HepG2 (cell line): ENCODE measurements at regions not wholly inside any gene's neighbourhood (a gene's known extent, or its start where the extent isn't known, plus 50 kb on each side); places are given as distances from the start of the nearest gene placed in this dataset.

Experiments
- ATAC-seq: fragments of 200-7000 bp; cut with Tn5 transposase; 3 replicates; pipeline ENCODE4 v1.9.1; 2020; ENCODE audit warnings: mild to moderate bottlenecking, moderate library complexity
- BruUV-seq: library from RNA; stranded (reverse); fragments of 400-500 nt; replicated peaks from 2 replicates; lab custom pipeline; 2021; lab: Mats Ljungman, UMichigan
- CTCF ChIA-PET: fragments of 300-600 bp; formaldehyde crosslinking; extraction: SDS; loops from one replicate; lab custom pipeline; 2021; ENCODE audit warnings: low total read pairs, inconsistent platforms, low intra/inter-chr PET ratio; lab: Yijun Ruan, JAX
- POLR2A ChIA-PET: fragments of 350-600 bp; sonication (Branson Sonifier 250); formaldehyde crosslinking; loops from one replicate; lab custom pipeline; 2020; ENCODE audit warnings: antibody characterized with exemption, inconsistent platforms; lab: Yijun Ruan, JAX
- DNase-seq: peaks from one replicate; pipeline ENCODE4 v3.0.0-alpha.2; 2015; ENCODE audit warnings: low spot score
- FAIRE-seq: peaks from 3 replicates; lab custom pipeline; 2011; peaks lifted over from hg19 to GRCh38; lab: Jason Lieb, UNC
- H2AFZ ChIP-seq: one replicate; pipeline ENCODE4 v1.6.1; 2011; ENCODE audit warnings: low read length, inconsistent platforms
- H3K27ac ChIP-seq: fragments of 300-600 bp; 3 replicates; pipeline ENCODE4 v1.8.0; 2011; ENCODE audit warnings: mixed run types, mild to moderate bottlenecking, mixed read lengths, low read length, inconsistent platforms; ENCODE audit not compliant: insufficient read depth; ENCODE audit errors: extremely low read length
- H3K27me3 ChIP-seq, 2 experiments: fragments of 200-600 bp in 1 of 2; 2 replicates in 1 of 2; 3 replicates in 1 of 2; pipeline versions ENCODE4 v1.6.0 to v1.8.0; 2011; ENCODE audit warnings: low read length in 2 of 2, mild to moderate bottlenecking in 2 of 2, moderate library complexity in 2 of 2, inconsistent platforms in 1 of 2; ENCODE audit not compliant: insufficient read depth in 2 of 2, control insufficient read depth in 1 of 2
- H3K36me3 ChIP-seq, 2 experiments: fragments of 200-600 bp in 1 of 2; replicated peaks in 1 of 2; 2 replicates in 1 of 2; 3 replicates in 1 of 2; pipeline versions ENCODE4 v1.5.1 to v1.8.0; 2011; ENCODE audit warnings: low read length in 2 of 2, inconsistent platforms in 1 of 2; ENCODE audit not compliant: insufficient read depth in 2 of 2, control insufficient read depth in 1 of 2
- H3K4me1 ChIP-seq: 2 replicates; pipeline ENCODE4 v1.5.1; 2012; ENCODE audit warnings: low read length, inconsistent platforms; ENCODE audit not compliant: insufficient read depth
- H3K4me2 ChIP-seq: 2 replicates; pipeline ENCODE4 v1.6.0; 2011; ENCODE audit warnings: low read depth, low read length, inconsistent platforms
- H3K4me3 ChIP-seq, 3 experiments: fragments of 200-600 bp in 1 of 3; sonication (generic), shearing (Covaris generic) in 1 of 3; replicated peaks in 1 of 3; 2 replicates each; pipeline ENCODE4 v1.5.1; 2011 to 2016; ENCODE audit warnings: low read length in 3 of 3, inconsistent platforms in 2 of 3, low read depth in 2 of 3, mild to moderate bottlenecking in 2 of 3, control low read depth in 1 of 3, mixed read lengths in 1 of 3; ENCODE audit not compliant: insufficient read depth in 1 of 3
- H3K79me2 ChIP-seq: one replicate; pipeline ENCODE4 v1.6.1; 2011; ENCODE audit warnings: low read length, inconsistent platforms; ENCODE audit not compliant: insufficient read depth
- H3K9ac ChIP-seq: 2 replicates; pipeline ENCODE4 v1.6.0; 2011; ENCODE audit warnings: mild to moderate bottlenecking, low read depth, low read length, inconsistent platforms; ENCODE audit not compliant: insufficient read depth
- H3K9me3 ChIP-seq: 2 replicates; pipeline ENCODE4 v1.5.1; 2012; ENCODE audit warnings: mild to moderate bottlenecking, low read length
- H4K20me1 ChIP-seq: 2 replicates; pipeline ENCODE4 v1.6.0; 2011; ENCODE audit warnings: inconsistent platforms, mild to moderate bottlenecking, low read length, moderate library complexity; ENCODE audit not compliant: insufficient read depth
- AFF4 ChIP-seq: sonication (generic); formaldehyde crosslinking; IDR thresholded peaks from 2 replicates; pipeline ENCODE4 v1.4.0; 2020; ENCODE audit warnings: missing genetic modification reagents
- AGO1 ChIP-seq: fragments of 200-400 bp; formaldehyde crosslinking; IDR thresholded peaks from 2 replicates; pipeline ENCODE4 v1.6.1; 2017; ENCODE audit warnings: mild to moderate bottlenecking, low read depth, low read length, moderate library complexity; ENCODE audit not compliant: poor library complexity, severe bottlenecking
- HBP1 ChIP-seq: IDR thresholded peaks from 2 replicates; pipeline ENCODE4 v1.6.1; 2016; ENCODE audit warnings: low read depth, control low read depth
- NFAT5 ChIP-seq: sonication (generic); formaldehyde crosslinking; IDR thresholded peaks from 2 replicates; pipeline ENCODE4 v1.4.0; 2020; ENCODE audit warnings: missing genetic modification reagents
- PRDM15 ChIP-seq: sonication (generic); formaldehyde crosslinking; IDR thresholded peaks from 2 replicates; pipeline ENCODE4 v1.4.0; 2020; ENCODE audit warnings: missing genetic modification reagents
- TGIF2 ChIP-seq: IDR thresholded peaks from 2 replicates; pipeline ENCODE4 v1.6.1; 2016; ENCODE audit warnings: control low read depth, missing compliant biosample characterization
- ZFYVE20 ChIP-seq: sonication (generic); formaldehyde crosslinking; IDR thresholded peaks from 2 replicates; pipeline ENCODE4 v1.8.0; 2023; ENCODE audit warnings: low read depth, mild to moderate bottlenecking, moderate library complexity, missing genetic modification reagents, borderline replicate concordance
- WGBS: methylation state at CpG from one replicate; pipeline ENCODE4 v1.1.6; 2017; ENCODE audit warnings: low lambda C conversion rate; 5-methylcytosine and 5-hydroxymethylcytosine counted together
- in situ Hi-C: cut with HindIII; loops from 2 replicates; pipeline ENCODE4 v1.10.0; 2017; ENCODE audit warnings: low pct_unique_long_range_greater_than_20kb; ENCODE audit not compliant: extremely low pct_ligation_motif_present
- intact Hi-C: fragments of 100-400 bp; cut with micrococcal nuclease; formaldehyde crosslinking; loops from one replicate; pipeline ENCODE4 v1.10.0; 2022; ENCODE audit not compliant: unreplicated experiment

- TF ChIP-seq HBP1 (CRISPR knock-in tag) (no peak), ZFYVE20 (CRISPR knock-in tag) (no peak)
These were observed 321.1 kb upstream of the ZMIZ1 start (continued) for GRCh38 chr10:78747401-78748234.

GRCh38 chr10:78748235-78748533 lies 320.6 kb upstream of the ZMIZ1 start:
- H3K27ac ChIP-seq = no peak overlapping the region
- in situ Hi-C loops (no loop called here), intact Hi-C loops (no loop called here)
- H4K20me1 ChIP-seq = no peaks in the 10 kb centered on the region
- H3K79me2 ChIP-seq = no peaks in the 10 kb centered on the region
- ATAC-seq (no peak), FAIRE-seq (no peak), DNase-seq (no peak)
- no peak overlapping the region for H3K4me2 ChIP-seq
- WGBS = 67% methylated on average over 4 of the region's 4 CpGs
- no peak overlapping the region for H3K9ac ChIP-seq
- ChIA-PET CTCF (no interaction called here), POLR2A (no interaction called here)
- no peaks in the 10 kb centered on the region for H3K9me3 ChIP-seq
- peaks cover 36% of the 10 kb centered on the region for H3K4me1 ChIP-seq
- H2AFZ ChIP-seq = no peak overlapping the region
- H3K4me3 ChIP-seq = no peak overlapping the region
- BruUV-seq = no TSS peak
- no peaks in the 10 kb centered on the region for H3K36me3 ChIP-seq
- peaks cover 0 to 2% of the 10 kb centered on the region in 2 experiments; a peak in 1 of 5 replicates for H3K27me3 ChIP-seq
- TF ChIP-seq AFF4 (CRISPR knock-in tag) (no peak), NFAT5 (no peak), TGIF2 (CRISPR knock-in tag) (no peak), AGO1 (no peak), PRDM15 (CRISPR knock-in tag) (no peak)
